DMS79 treated with DMSO at 0.1 percent for 48 hours (cell line): ENCODE measurements at regions not wholly inside any gene's neighbourhood (a gene's known extent, or its start where the extent isn't known, plus 50 kb on each side); places are given as distances from the start of the nearest gene placed in this dataset.

ENCODE experiments used
- DNase-seq: peaks from one replicate; lab custom pipeline; 2025; lab: John Stamatoyannopoulos, UW

DNA sequence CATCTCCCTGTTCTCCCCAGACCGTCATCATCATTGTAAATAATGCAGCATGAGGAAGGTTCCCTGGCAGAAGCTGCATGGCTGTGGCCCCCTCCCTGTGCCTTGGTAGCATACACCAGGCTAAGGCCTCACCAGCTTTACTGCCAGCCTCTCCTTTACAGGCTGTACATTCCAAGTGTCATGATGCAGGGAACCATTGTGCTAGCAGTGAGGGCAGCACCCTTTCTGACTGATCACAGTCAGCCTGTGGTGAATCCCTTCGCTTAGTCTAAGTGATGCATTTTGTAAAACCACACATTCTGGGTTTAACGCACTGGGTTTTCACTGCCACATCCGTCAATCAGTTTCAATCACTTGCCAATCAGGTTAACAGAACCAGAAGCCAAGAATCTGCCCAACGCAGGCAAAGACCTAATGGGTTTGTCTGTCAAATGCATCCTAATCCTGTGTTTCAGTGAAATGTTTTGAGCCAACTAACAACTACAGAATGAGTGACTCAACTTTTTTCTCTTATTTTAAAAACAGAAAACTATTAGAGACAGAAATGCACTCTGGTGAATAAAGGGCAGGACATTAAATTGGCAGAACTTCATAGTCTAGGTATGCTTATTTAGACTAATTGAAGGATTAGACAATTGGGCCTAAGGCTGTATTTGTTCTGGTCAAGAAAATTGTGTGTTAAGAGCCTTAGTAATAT lies 225.9 kb upstream of the DPH6 start:
- no peak for DNase-seq

DNA sequence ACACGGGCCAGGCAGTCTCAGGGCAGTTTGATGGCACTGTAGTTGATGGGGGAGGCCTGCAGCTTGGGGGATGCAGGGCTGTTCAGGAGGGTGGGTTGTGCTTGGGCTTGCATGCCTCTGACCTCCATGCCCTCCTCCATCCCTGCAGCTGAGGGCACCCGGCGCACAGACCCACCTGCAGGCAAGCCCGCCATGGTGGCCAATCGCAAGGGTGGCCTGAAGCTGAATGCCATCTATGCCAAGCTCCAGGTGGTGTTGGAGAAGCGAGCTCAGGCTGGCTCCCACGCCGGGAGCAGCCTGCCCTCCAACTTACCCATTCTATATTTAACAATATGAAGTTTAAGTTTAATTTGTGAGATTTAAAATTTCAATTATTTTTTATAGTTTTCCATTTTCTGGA lies 228.7 kb upstream of the DPH6 start:
- no peak for DNase-seq

DNA sequence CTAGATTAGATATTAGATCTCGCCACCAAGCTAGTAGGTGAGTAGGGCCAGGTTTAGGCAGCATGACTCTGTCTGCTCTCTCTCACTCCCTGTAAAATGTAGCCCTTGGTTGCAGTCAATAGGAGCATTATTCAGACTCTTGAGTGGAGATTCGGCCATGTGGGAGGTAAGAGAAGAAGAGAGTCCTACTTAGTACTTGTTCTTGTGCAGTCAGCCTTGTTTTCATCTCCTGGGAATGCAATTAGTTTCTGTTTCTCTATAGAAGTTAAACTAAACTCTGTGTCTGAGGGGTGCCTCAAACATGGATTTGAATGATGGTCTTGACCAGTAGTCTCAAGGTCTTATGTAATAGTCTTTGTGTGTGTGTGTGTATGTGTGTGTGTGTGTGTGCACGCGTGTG lies 229.5 kb upstream of the DPH6 start:
- DNase-seq = no peak

DNA sequence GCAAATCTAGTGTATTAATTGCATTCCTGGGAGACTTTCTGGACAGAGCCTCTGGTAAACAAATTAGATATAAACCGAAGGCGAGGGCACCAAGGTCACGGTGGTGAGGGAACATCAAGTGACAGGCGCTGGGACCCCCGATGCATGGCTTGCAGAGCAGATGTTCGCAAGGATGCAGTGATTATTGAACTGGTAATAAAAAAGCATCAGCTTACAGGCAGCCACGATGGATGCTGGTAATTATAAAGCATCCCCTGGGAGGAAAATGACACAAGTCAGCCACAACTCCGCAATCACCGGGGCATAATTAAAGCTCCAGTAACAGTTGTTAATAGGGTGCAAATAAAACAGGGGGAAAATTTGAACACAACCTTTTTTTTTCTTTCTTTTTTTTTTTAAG lies 231.1 kb upstream of the DPH6 start:
- DNase-seq = no peak

DNA sequence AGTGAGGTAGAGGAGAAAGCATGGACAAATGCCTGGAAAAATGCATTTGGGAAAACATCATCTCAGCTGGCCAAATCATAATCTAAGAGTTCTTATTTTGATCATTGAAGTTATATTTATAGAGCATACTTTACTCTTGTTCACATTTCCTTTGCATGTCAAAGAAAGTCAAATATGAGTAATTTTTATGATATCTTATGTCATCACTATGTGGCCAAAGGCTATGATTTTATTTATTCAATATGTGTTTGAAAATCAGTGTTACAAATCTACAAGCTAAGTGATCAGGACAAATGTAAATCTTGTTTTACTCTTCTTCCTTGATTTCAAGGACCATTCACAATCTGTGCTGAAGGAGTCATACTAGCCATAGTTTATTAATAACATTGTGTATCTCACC lies 237.2 kb upstream of the DPH6 start:
- DNase-seq = no peak

DNA sequence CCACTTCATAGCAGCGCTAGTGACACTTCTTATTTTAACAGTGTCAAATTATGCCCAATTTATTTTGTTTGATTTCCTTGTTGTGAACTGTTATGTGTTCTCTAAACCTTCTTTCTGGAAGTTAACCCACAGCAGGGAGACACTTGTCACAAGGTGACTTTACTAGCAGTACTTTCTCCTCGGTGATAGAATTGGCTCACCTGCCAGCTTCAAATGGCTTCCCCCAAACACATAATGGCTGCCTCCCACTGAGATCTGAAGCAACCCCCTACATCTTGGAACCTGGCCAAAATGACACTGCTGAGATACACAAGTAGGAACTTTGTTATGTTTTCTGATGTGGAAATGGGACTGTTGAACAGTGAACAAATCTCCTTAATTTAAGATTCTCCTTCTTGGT lies 238.8 kb upstream of the DPH6 start:
- DNase-seq = peak; percentile 24

DNA sequence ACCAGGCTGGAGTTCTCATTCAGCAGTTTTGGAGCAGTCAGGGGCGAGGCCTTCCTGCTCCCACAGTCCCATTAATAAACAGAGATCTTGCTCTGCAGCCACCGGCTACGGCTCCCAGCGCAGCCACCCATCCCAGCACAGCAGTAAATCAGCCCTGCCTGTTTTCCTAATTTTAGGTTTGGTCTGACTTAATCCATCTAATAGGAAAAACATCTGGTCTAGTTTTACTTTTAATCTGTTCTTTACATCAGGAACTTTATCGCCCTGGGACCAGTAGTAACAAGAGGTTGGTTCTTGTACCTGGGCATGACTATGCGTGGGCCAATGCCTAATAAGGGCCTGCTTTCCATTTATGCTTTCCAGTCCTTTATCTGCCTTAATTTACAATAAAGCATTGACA lies 264.0 kb upstream of the DPH6 start:
- DNase-seq = no peak

DNA sequence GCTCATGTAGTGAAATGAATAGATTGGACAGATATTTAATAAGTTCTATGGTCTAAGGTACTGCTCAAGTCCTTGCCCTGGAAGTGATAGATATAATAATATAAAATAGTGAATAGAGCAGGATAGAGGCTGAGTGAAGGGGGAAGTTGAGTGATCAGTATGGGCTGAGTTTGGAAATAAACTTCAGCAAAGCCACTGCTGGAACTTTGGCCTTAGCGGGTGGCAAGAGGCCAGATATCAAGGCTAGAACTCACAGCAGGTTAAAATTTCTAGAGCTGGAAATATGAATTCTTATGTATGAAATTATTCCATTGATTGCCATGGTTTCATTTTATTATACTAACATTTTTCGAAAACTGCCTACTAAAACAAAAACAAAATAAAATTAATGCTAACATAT lies 267.6 kb upstream of the DPH6 start:
- no peak for DNase-seq

DNA sequence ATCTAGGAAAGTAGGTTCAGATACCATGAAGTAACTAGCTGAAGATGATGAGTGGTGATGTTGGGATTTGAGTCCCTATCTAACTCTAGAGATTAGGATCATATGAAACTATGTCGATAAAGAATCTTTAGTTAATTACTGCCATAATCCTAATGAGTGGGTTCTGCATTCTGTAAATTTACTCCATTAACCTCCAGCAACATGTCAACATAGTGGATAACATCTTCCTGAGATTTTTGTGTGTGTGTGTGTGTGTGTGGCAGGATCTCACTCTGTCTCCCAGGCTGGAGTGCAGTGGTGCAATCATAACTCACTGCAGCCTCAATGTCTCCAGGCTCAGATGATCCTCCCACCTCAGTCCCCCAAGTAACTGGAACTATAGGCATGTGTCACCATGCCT lies 272.9 kb upstream of the DPH6 start:
- DNase-seq = no peak

DNA sequence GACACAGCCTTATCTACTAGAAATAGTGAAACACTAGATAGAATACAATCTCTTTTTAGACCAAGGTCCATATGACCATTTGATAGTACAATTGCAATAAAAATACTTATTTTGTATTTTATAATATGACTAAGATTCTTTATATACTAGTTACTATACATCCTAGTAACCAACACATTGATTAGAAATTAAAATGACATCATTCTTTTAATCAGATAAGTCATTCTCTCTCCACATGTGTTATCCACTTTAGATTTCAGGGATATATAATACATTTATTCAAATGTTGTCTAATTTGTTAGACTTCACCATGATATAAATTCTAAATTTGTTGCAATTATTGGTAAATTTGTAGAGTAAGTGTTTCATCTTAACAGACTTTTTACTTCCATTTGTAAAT lies 276.2 kb upstream of the DPH6 start:
- no peak for DNase-seq

DNA sequence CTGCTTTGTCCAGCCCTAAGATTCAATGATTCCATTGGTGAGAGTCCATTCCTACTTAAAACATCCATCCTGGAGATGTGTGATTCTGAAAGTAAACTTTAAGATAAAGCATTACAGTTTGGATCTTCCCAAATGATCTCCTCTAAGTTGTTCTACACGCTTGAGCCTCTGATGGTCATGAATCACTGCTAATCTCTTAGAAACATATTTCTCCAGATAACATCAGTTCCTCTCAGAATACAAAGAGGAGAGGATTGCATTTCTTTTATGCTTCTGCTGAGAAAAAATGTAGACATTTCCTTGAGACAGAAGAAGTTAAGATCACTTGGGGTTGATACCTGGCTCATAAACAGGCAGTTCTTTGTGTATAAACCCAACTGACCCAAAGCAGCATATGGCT lies 281.2 kb upstream of the DPH6 start:
- DNase-seq = no peak

DNA sequence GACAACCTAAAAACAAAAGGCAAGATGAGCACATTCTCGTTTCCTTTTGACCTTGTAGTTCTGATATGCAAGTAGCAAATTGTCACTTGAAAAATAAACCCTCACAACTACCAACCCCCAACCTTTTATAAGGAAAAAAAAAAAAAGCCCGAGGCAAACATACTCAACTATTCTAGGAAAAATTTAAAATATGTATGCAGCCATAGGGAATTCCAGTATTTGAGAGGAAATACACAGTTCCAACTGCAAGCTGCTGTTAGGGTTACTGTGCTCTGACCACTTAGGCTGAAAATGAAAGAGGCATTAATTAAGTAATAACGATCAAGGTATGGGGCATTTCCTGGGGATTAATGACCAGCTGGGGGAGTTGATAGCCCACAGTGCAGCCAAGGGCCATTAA lies 281.9 kb upstream of the DPH6 start:
- DNase-seq = no peak

DNA sequence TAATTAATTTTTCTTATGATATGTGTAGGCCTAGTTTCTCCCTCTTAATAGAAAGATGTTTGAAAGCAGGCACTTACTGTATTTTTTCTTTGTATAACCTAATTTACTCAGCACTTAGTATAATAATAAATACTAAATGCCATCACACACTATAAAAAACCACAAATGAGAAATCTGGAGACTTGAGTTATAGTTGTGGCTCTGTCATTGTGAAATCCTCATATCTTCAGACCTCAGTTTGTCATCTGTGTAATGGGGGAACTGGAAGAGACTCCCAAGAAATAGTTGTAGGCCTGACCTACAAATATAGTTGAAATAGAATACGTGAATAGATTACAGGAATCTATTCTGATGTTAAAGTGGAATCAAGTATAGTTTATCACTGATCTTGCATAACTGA lies 287.6 kb upstream of the DPH6 start:
- no peak for DNase-seq

DNA sequence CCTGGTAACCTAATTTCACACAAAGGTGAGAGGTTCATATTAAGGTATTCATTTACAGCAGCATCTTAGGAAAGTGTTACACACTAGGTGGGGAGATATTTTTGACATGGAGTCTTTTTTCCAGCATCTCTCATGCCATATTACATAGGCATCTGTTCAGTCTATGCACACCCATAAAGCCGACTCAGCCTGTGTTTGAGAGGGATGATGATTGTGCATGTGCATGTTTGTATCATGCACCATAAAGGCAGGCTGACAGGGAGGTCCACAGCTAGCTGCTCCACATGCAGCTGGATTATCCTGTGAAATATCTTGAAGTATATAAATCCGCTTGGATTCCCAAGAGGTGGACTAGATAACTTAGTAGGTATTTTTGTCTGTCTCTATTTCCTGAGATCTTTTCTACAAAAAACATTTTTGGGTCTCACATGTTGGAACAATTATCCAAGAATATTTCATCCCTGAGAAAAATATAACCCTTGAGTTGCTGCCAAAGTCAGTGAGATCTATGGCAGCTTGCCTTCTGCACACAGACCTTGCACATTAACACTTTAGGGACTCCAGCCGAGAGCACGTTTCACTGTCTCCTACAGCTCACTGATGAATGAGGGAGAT lies 288.4 kb upstream of the DPH6 start:
- no peak for DNase-seq

DNA sequence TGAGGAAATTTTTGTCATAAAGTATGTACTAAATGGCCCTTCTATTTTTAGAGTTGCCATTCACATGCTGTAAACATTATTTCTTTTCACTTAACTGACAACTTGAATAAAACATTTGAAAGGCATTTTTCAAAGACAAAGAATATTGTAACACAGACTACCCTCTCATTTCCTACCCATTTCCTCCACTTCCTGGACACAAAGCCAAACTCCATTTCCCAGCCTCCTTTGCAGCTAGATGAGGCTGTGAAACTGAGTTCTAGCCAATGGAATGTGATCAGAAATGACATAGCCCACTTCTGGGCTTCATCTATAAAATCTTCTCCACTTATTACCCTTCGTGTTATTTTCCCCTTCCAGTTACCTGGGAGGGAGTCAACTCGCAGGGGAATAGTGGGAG lies 288.9 kb upstream of the DPH6 start:
- no peak for DNase-seq

DNA sequence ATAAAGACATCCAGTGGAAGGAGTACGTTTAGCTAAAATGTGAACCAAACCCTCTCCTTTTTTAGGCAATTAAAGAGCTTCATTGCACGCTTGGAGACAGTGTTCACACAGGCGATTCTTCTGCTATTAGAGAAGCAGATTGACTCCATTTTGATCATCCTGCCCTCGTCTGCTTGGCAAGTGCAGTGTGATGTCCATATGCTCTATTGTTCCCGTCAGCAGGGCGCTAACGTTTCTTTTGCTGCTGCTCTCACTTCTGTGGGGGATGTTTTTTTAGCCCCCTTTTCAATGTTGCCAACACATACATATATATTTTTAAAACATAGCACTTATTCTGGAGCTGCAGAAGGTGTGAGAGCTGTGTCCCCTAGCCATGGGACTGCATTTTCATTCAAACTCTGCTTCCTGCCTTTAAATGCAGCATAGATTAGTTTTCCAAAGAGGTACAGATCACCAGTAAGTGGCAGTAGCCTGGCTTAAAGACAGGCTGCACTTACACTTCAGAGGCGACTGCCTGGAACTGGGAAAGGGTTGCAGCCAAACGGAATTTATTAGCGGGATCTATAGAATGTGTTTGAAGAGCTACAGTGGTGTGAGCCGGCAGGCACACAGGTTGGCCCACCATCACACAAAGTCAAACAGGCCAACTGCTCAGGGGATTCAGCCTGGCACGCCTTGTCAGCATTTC lies 292.6 kb upstream of the DPH6 start:
- no peak for DNase-seq

DNA sequence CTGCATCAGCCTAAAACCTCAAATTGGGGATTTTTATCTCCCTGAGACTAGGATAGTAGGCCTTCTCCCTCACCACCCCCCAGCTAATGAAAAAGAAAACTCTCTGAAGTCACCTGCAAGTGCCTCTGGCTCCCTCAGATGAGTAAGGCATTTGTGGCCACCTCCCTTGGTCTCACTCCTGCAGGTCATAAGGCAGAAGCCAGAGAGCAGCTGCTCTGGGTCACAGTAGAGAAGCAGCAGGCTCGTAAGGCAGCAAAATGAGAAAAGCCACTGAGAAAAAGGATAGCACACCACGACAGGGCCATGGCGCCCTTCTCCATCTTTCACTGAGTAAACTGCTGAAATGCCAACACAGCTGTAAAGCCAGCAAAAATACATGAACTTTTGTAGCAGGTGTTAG lies 296.7 kb upstream of the DPH6 start:
- no peak for DNase-seq

DNA sequence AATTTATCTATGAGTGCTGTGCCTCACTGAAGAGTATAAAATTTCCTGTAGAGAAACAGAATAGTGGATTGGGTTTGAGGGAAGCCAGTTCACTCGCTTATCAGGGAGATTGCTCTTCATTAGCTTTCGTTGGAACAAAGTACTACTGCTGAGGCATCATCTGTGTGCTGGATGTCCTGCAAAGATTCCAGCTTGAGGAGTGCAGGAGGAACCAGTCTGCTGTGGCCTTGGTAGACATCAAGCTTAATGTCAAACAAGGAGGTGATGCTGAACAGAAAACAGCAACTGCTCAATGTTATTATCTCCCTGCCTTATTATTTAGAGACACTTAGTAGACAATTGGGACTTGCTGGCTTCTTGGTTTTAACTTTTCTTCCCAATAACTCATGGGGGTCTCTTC lies 297.5 kb upstream of the DPH6 start:
- no peak for DNase-seq

DNA sequence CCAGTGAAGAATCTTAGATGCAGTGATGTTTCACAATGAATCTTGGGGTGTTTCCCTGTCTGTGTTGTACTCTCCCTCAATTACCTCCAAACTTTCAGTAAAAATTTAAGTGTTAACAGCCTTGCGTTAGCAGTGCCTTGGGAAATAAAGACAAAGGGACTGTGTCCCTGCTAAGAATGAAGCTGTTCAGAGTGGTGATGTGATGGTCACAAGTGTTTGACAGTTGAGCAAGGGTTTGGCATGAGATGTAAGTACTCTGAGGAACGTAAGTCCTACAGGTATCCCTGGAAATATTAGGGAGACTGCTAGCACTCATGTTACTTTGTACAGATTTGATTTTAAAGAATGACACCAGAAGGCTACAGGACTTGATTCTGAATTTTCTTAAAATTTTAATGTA lies 304.3 kb upstream of the DPH6 start:
- no peak for DNase-seq

DNA sequence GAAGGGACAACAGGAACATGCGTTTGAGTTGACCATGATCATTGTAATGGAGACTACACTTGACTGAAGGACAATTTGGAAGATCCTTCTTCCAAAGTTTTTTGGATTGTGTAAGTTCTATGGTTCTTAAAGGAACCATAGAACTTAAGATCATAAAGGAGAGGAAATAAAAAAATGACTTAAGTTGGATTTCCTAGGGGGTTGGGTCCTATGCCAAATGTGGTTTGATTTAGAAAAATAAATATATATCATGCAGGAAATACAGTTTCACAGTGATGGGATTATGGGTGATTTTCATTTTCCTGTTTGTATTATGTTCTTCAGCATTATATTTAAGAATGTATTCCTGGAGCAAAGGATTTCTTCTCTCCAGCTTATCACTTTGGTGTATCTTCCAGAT lies 305.5 kb upstream of the DPH6 start:
- DNase-seq = no peak

DNA sequence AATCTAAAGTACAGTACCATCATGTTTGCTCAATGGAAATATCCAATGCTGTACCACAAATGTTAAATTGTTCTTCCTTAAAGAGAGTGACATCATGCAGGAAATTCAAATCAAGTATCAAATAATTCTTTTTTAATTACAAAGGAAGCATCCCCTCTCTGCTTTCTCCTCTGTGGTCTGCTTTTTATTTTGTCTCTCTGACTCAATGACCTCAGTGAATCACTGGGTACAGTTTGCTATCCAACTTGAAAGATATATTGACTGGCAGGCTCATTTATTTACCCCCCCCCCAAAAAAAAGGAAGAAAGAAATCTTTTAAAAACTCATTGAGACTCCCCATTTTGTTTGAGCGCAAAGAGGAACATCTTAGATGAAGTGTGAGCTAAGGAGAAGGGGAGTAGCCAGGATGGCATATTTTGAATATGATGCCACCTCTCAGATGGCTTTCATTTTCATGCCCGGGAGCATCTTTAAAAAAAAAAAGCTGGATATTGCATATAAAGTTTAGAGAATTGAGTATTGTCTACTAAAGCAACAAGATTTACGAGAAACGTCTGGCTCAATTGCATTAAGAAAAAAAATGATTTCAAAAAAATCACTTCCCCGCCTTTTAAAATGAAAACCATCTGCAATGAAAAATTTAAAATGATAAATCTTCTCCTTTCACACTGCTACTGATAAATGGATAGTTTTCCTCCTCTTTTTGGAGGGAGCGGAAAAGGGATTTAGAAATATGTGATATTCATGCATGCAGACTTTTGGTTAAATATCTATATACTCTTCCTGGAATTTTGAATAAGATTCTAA lies 307.1 kb upstream of the DPH6 start:
- no peak for DNase-seq

DNA sequence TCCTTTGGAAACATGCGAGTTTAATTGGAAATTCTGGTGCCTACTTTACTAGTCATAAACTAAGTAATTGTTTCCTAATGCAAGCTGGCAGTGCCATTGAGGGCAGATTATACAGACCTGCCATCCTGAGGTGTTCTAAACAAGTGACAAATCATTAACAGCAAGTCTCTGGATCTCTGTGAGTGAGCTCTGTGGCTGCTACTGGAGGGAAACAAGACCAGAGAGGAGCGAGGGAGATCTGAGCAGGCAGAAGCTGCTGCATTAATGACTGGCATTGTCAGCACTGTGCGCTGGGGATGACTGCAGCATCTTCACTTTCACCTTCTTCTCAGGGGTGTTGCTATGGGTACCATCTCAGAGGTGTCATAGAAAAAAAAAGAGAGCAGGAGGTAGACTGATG lies 308.4 kb upstream of the DPH6 start:
- no peak for DNase-seq
